ENCODE measurements at regions not wholly inside any gene's neighbourhood (a gene's known extent, or its start where the extent isn't known, plus 50 kb on each side); places are given as distances from the start of the nearest gene placed in this dataset.

- no peak for DNase-seq (ENCODE audit: low read depth in 2 of 2)
Measured at GRCh38 chr5:6831678-6832671, 118.7 kb downstream of the TENT4A start.

GRCh38 chr5:6832994-6833393 is 119.8 kb downstream of the TENT4A start:
- DNase-seq (ENCODE audit: low read depth in 2 of 2), result no peak

- no peak for DNase-seq (ENCODE audit: low read depth in 2 of 2)
Measured at GRCh38 chr5:6833406-6833805, 120.2 kb downstream of the TENT4A start.

- no peak for DNase-seq (ENCODE audit: low read depth in 2 of 2)
Measured at GRCh38 chr5:6837095-6837494, 123.9 kb downstream of the TENT4A start.

- DNase-seq (ENCODE audit: low read depth in 2 of 2), result peak; percentile 17 to 30
Measured at GRCh38 chr5:6837519-6838110, 124.4 kb downstream of the TENT4A start.

- no peak for DNase-seq (ENCODE audit: low read depth in 2 of 2)
Measured at GRCh38 chr5:6838736-6839135, 125.5 kb downstream of the TENT4A start.

- no peak for DNase-seq (ENCODE audit: low read depth in 2 of 2)
Measured at GRCh38 chr5:6840136-6840793, 127.0 kb downstream of the TENT4A start.

- DNase-seq (ENCODE audit: low read depth in 2 of 2), result no peak
Measured at GRCh38 chr5:6843335-6843734, 130.1 kb downstream of the TENT4A start.

GRCh38 chr5:6843821-6844220 is 130.6 kb downstream of the TENT4A start:
- DNase-seq (ENCODE audit: low read depth in 2 of 2), result no peak

- DNase-seq (ENCODE audit: low read depth in 2 of 2), result no peak
Measured at GRCh38 chr5:6845856-6846255, 132.6 kb downstream of the TENT4A start.

- DNase-seq (ENCODE audit: low read depth in 2 of 2), result no peak
Measured at GRCh38 chr5:6847870-6848269, 134.6 kb downstream of the TENT4A start.

- no peak for DNase-seq (ENCODE audit: low read depth in 2 of 2)
Measured at GRCh38 chr5:6849316-6850105, 136.3 kb downstream of the TENT4A start.

- DNase-seq (ENCODE audit: low read depth in 2 of 2), result no peak
Measured at GRCh38 chr5:6850106-6850432, 136.8 kb downstream of the TENT4A start.

GRCh38 chr5:6856653-6857052 is 143.4 kb downstream of the TENT4A start:
- DNase-seq (ENCODE audit: low read depth in 2 of 2), result no peak

- DNase-seq (ENCODE audit: low read depth in 2 of 2), result no peak
Measured at GRCh38 chr5:6858419-6858818, 145.2 kb downstream of the TENT4A start.

- DNase-seq (ENCODE audit: low read depth in 2 of 2), result no peak
Measured at GRCh38 chr5:6859023-6859422, 145.8 kb downstream of the TENT4A start.

GRCh38 chr5:6859951-6860638 is 146.9 kb downstream of the TENT4A start:
- DNase-seq (ENCODE audit: low read depth in 2 of 2), result no peak

GRCh38 chr5:6861036-6861435 is 147.8 kb downstream of the TENT4A start:
- no peak for DNase-seq (ENCODE audit: low read depth in 2 of 2)

GRCh38 chr5:6861667-6862066 is 148.4 kb downstream of the TENT4A start:
- DNase-seq (ENCODE audit: low read depth in 2 of 2), result no peak

- no peak for DNase-seq (ENCODE audit: low read depth in 2 of 2)
Measured at GRCh38 chr5:6862306-6862705, 149.1 kb downstream of the TENT4A start.

GRCh38 chr5:6867712-6868111 is 154.5 kb downstream of the TENT4A start:
- no peak for DNase-seq (ENCODE audit: low read depth in 2 of 2)
